ENCODE measurements at regions not wholly inside any gene's neighbourhood (a gene's known extent, or its start where the extent isn't known, plus 50 kb on each side); places are given as distances from the start of the nearest gene placed in this dataset.

DNA sequence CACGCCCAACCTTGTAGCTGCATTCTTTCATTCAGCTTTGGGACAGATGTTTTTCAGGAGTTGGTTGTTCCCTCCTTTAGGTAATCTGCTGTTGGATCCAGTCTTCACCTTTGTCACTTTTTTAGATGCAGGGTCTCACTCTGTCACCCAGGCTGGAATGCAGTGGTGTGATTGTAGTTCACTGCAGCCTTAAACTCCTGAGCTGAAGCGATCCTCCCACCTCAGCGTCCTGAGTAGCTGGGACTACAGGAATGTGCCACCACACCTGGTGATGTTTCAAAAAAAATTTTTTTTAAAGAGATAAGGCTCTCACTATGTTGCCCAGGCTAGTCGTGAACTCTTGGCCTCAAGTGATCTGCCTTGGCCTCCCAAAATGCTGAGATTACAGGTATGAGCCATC, 164.3 kb downstream of the KTN1 start:
- no peak for TF ChIP-seq POLR2A (IDR thresholded peaks at IDR 0.05; ENCODE audit: low read depth, low read length)
- TF ChIP-seq POLR2AphosphoS5 (IDR thresholded peaks at IDR 0.05; ENCODE audit: low read depth, low read length), result no peak
